Hypothalamus (tissue), 51 donors: ENCODE measurements at regions not wholly inside any gene's neighbourhood (a gene's known extent, or its start where the extent isn't known, plus 50 kb on each side); places are given as distances from the start of the nearest gene placed in this dataset.
A peak's percentile ranks its signal among the peaks of the same experiment; 100 is the strongest.
"Not testable (repeated sequence)": the region's sequence is repeated elsewhere in the genome, so short reads cannot be mapped to it uniquely, and the experiment has no call there.

ENCODE experiments used
- DNase-seq, 51 donors: peaks; one replicate each; lab custom pipeline; 2025; lab: John Stamatoyannopoulos, UW

- no peak for DNase-seq
These were observed 178.9 kb downstream of the MIS18A start for GRCh38 chr21:32099812-32100416.

GRCh38 chr21:32096411-32096810 lies 182.4 kb downstream of the MIS18A start:
- DNase-seq, result no peak

- DNase-seq, result no peak
These were observed 184.0 kb downstream of the MIS18A start for GRCh38 chr21:32094804-32095203.

GRCh38 chr21:32093646-32094462 lies 185.0 kb downstream of the MIS18A start:
- no peak for DNase-seq

- DNase-seq, result no peak
These were observed 187.9 kb downstream of the MIS18A start for GRCh38 chr21:32090956-32091355.

GRCh38 chr21:32089766-32090165 lies 189.1 kb downstream of the MIS18A start:
- DNase-seq, result no peak

GRCh38 chr21:32088471-32088870 lies 190.4 kb downstream of the MIS18A start:
- DNase-seq, result no peak

- DNase-seq, result no peak
These were observed 191.4 kb downstream of the MIS18A start for GRCh38 chr21:32087447-32087846.

GRCh38 chr21:32083197-32083596 lies 195.7 kb downstream of the MIS18A start:
- DNase-seq, result peak in 1 of 51 donors; percentile 4

- no peak for DNase-seq
These were observed 196.4 kb downstream of the MIS18A start for GRCh38 chr21:32082466-32082865.

GRCh38 chr21:32073593-32073992 lies 200.8 kb downstream of the HUNK start:
- no peak for DNase-seq

GRCh38 chr21:32073190-32073589 lies 200.4 kb downstream of the HUNK start:
- no peak for DNase-seq

- not testable (repeated sequence) for DNase-seq
These were observed 198.8 kb downstream of the HUNK start for GRCh38 chr21:32071620-32072019.

GRCh38 chr21:32070676-32071330 lies 198.0 kb downstream of the HUNK start:
- DNase-seq, result no peak

- no peak for DNase-seq
These were observed 197.3 kb downstream of the HUNK start for GRCh38 chr21:32070126-32070525.

GRCh38 chr21:32065654-32066053 lies 192.8 kb downstream of the HUNK start:
- DNase-seq, result no peak

GRCh38 chr21:32064281-32064910 lies 191.6 kb downstream of the HUNK start:
- no peak for DNase-seq

- no peak for DNase-seq
These were observed 189.9 kb downstream of the HUNK start for GRCh38 chr21:32062591-32063227.

- no peak for DNase-seq
These were observed 188.9 kb downstream of the HUNK start for GRCh38 chr21:32061729-32062128.

- no peak for DNase-seq
These were observed 184.0 kb downstream of the HUNK start for GRCh38 chr21:32056791-32057190.

- no peak for DNase-seq
These were observed 182.5 kb downstream of the HUNK start for GRCh38 chr21:32055305-32055704.
